GM21367 (cell line): ENCODE measurements at regions not wholly inside any gene's neighbourhood (a gene's known extent, or its start where the extent isn't known, plus 50 kb on each side); places are given as distances from the start of the nearest gene placed in this dataset.
"Not testable (repeated sequence)": the region's sequence is repeated elsewhere in the genome, so short reads cannot be mapped to it uniquely, and the experiment has no call there.

ENCODE experiments used
- ATAC-seq: cut with Tn5 transposase; IDR thresholded peaks from one replicate; pipeline ENCODE4 v1.9.1; 2021; ENCODE audit not compliant: unreplicated experiment

- ATAC-seq, result no peak
Observed at GRCh38 chr7:120131096-120131839, 141.7 kb upstream of the KCND2 start.

DNA sequence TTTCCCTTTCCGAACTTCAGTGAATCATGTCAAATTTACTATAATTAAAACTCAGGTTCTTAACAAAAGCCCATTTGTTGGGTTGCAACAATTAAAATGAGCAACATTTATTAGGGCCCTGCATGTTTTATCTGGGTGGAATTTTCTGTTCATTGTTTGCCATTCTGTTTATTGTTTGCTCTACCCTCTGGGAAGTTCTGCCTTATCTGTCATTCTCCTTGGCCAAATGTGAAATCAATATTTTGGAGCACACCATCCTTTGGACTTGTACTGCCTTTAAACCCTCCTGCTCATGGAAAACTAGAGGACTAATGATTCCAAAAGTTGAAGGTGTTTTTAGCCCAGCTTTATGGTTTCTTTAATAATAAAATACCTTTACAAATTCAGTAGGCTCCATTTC lies 134.5 kb upstream of the KCND2 start:
- ATAC-seq, result no peak

- ATAC-seq, result no peak
Observed at GRCh38 chr7:120156476-120156875, 116.5 kb upstream of the KCND2 start.

- no peak for ATAC-seq
Observed at GRCh38 chr7:120160166-120160565, 112.8 kb upstream of the KCND2 start.

DNA sequence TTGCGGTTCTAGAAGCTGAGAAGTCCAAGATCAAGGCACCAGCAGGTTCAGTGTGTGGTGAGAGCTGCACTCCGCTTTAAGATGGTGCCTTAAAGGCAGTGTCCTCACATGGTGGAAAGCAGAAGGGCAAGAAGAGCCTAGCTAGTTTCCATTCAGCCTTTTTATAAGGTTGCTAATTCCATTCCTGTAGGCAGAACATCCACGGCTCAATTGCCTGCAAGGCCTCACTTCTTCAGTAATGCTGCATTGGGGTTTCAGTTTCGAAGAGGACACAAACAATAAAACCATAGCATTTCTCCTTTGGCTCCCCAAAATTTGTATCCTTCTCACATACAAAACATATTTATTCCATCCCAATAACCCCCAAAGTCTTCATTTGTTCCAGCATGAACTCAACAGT lies 109.5 kb upstream of the KCND2 start:
- no peak for ATAC-seq

- no peak for ATAC-seq
Observed at GRCh38 chr7:120165227-120165626, 107.7 kb upstream of the KCND2 start.

DNA sequence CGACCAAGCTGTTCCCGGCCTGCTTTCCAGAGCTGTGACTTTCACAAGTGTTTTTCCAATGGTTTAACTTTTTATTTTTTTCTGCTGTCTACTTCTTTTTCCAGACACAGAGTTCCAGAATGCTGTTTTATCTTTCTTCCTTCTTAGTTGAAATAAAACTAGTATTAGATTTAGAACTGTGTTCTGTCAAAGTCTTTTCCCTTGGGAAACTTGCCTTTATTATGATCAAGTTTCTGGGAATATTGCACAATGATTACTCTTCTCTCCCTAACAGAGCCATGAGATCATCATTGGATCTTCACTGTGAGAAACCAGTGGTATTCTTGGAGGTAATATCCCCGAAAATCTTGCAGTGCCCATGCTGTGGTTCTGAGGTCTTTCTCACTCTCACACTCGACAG lies 104.9 kb upstream of the KCND2 start:
- ATAC-seq, result no peak

DNA sequence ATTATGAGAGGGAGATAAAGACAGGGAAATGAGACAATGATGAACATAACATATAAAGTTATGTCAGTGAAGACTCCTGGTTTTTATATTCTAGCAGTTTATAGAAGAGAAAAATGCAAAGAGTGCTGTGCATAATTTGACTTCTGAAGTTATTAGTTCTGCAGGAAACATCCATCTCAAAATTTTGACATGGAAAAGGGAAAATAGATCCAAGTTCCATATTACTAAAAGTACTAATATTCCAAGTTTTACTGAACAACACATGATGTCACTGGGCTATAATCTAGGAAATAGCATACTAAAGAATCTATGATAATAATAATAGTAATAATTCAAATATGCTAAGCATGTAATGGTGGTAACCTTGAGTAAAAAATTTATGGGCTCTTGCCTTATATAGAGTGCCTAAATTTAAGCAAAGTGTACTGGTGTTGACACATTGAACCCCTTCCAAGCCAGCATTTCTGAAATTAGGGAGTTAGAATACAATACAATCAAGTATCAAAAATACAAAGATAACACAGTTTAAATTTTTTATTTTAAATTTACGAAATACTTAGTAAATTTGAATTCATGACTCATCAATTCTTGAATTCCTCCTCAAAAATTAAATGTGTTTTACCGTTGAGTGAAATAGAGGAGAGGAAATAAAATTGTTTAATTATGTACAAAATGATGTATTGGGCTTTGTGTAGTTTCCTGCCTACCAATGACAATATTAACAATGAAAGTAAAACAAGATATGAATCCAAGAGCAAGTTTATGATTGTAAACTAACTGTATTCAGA lies 102.8 kb upstream of the KCND2 start:
- ATAC-seq, result no peak

GRCh38 chr7:120170834-120171233 lies 102.1 kb upstream of the KCND2 start:
- no peak for ATAC-seq

DNA sequence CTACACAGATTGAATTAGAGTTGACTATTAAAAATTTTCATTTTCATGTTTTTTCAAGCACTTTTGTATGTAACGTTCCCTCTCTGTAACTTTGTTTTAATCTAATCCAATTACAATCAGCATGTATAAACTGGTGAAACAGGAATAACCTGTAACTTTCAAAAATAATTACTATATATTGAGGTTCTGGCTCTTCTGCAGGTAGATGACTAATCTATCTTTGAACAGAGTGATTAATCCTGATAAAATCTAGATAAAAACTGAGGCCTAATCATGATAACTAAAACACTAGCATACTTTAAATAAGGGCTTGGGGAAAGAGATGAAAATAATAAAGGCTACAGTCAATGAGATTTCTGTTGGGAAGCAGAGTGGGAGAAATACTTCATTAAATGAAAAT lies 101.6 kb upstream of the KCND2 start:
- no peak for ATAC-seq

DNA sequence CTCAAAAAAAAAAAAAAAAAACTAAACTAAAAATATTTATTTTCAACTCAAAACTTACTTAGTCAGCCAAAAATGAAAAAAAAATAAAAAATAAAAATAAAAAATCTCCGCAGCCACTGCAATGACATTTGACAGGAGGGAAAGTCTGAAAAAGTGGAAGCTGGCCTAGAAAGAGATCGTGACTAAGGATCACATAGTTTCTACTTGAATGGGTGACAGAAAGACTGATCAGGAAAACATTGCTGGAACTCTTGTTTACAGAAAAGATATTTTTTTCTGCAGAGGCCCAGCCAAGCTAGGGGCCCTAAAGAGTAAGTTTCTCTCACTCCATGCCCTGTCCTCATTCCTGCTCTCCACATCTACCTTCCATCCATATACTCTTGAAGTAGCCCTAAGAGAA lies 92.8 kb upstream of the KCND2 start:
- no peak for ATAC-seq

GRCh38 chr7:120181499-120181898 lies 91.5 kb upstream of the KCND2 start:
- no peak for ATAC-seq

DNA sequence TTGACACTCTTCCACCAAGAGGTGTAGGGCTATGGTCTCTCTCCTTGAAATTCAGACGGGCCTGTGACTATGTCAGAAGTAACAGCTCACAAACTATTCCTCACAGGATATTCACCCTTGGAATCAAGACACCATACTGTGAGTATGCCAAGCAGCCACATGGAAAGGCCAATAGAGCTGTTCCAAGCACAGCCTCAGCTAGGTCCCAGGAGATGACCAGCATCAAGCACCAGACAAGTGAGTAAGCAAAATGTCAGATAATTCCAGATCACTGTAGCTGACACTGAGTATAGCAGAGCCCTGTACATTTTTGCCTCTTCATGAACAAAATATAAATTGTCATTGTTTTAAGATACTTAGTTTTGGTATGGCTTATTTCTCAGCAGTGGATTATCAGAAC lies 88.1 kb upstream of the KCND2 start:
- no peak for ATAC-seq

- ATAC-seq, result no peak
Observed at GRCh38 chr7:120185940-120186682, 86.9 kb upstream of the KCND2 start.

- no peak for ATAC-seq
Observed at GRCh38 chr7:120186688-120187087, 86.3 kb upstream of the KCND2 start.

DNA sequence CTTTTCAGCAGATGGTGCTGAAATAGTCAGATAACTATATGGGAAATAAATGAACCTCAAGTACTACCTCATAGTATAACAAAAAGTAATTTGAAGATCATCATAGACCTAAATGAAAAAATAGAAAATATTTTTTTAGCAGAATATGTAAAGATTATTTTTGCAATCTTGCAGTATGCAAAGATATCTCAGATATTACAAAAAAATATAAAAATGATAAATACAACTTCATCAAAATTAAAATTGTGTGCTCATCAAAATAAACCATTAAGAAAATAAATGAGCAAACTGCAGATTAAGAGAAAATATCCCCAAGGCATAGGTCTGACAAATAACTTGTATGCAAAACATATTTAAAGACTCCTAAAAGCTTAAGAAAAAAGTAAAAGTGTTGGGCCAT lies 83.4 kb upstream of the KCND2 start:
- ATAC-seq, result no peak

- no peak for ATAC-seq
Observed at GRCh38 chr7:120190109-120190508, 82.9 kb upstream of the KCND2 start.

GRCh38 chr7:120190566-120190965 lies 82.4 kb upstream of the KCND2 start:
- ATAC-seq, result no peak

GRCh38 chr7:120191423-120191822 lies 81.6 kb upstream of the KCND2 start:
- ATAC-seq, result not testable (repeated sequence)

DNA sequence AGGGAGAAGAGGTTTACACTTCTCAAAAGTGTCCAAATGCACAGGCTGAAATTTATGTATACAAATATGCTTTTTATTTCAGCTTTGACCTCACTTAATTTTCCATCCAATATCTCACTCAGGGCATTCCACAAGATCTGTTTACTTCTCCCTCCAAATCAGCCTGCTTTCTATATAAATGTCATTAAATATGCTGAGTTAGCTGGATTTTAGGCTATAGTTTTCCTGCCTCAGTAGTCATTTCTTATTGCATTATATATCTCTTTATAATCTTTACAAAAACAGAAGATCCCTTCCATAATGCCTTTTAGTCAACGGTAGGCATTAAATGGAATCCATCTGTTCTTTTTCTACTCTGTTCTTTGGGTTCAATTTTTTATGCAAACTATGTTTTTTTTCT lies 71.7 kb upstream of the KCND2 start:
- ATAC-seq, result no peak

- ATAC-seq, result no peak
Observed at GRCh38 chr7:120205101-120205500, 67.9 kb upstream of the KCND2 start.

DNA sequence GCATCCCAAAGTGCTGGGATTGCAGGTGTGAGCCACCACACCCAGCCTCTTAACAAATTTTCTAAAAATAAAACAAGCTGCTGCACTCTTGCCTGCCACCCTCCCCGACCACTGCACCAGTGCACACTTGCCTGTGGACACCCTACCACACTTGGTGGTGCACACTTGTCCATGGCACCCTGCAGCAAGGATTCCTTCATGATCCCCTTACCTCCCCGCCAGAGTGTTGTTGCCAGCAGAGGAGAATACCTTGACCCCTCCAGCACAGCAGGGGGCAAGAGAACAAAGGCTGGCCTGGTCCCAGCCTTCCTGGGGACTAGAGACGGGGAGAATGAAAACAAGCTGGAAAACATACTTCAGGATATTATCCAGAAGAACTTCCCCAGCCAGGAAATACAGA lies 65.9 kb upstream of the KCND2 start:
- no peak for ATAC-seq
